ENCODE measurements at regions not wholly inside any gene's neighbourhood (a gene's known extent, or its start where the extent isn't known, plus 50 kb on each side); places are given as distances from the start of the nearest gene placed in this dataset.

- no peaks in the 10 kb centered on the region for H3K36me3 ChIP-seq (ENCODE audit: control insufficient read depth in 2 of 2, extremely low read depth in 1 of 2, insufficient read depth in 2 of 2, low read length in 2 of 2)
- H3K27ac ChIP-seq (ENCODE audit: control insufficient read depth, insufficient read depth, low read length): no peak overlapping the region
- no peak for TF ChIP-seq EZH2 (IDR thresholded peaks at IDR 0.05; ENCODE audit: low read length)
- H3K9me3 ChIP-seq (ENCODE audit: control insufficient read depth, low read depth, low read length): no peaks in the 10 kb centered on the region
- H3K9me1 ChIP-seq (ENCODE audit: control insufficient read depth, extremely low read depth, insufficient read depth, low read length): no peaks in the 10 kb centered on the region
- H3K4me2 ChIP-seq (ENCODE audit: control insufficient read depth, extremely low read depth, insufficient read depth, low read depth, low read length): no peak overlapping the region
- FAIRE-seq (no peak), DNase-seq (ENCODE audit: low read depth, low spot score) (no peak)
- dilution Hi-C loops (cut with MboI; ENCODE audit: extremely low pct_ligation_motif_present, low sequenced_read_pairs): no loop called here
- H3K9ac ChIP-seq (ENCODE audit: control insufficient read depth, extremely low read depth, insufficient read depth, low read length): no peak overlapping the region
- H3K79me2 ChIP-seq (ENCODE audit: control insufficient read depth, insufficient read depth, low read length): no peaks in the 10 kb centered on the region
- H3K4me3 ChIP-seq (ENCODE audit: control insufficient read depth in 2 of 3, extremely low read depth in 1 of 3, insufficient read depth in 2 of 3, low read depth in 1 of 3, low read length in 3 of 3): no peak overlapping the region
- H4K20me1 ChIP-seq (ENCODE audit: control insufficient read depth, extremely low read depth, insufficient read depth, low read length): no peaks in the 10 kb centered on the region
- no peaks in the 10 kb centered on the region for H3K4me1 ChIP-seq (ENCODE audit: control insufficient read depth, extremely low read depth, insufficient read depth, low read length)
- no peaks in the 10 kb centered on the region for H3K27me3 ChIP-seq (ENCODE audit: control insufficient read depth, extremely low read depth, insufficient read depth, low read length)
- no peak overlapping the region for H2AFZ ChIP-seq (ENCODE audit: control insufficient read depth, low read length)
Observed at GRCh38 chrX:95044331-95044730, 1370.3 kb downstream of the FAM133A start.

GRCh38 chrX:95055991-95056390 lies 1382.0 kb downstream of the FAM133A start:
- H3K27me3 ChIP-seq (ENCODE audit: control insufficient read depth, extremely low read depth, insufficient read depth, low read length): no peaks in the 10 kb centered on the region
- no peaks in the 10 kb centered on the region for H4K20me1 ChIP-seq (ENCODE audit: control insufficient read depth, extremely low read depth, insufficient read depth, low read length)
- no peak overlapping the region for H3K4me3 ChIP-seq (ENCODE audit: control insufficient read depth in 2 of 3, extremely low read depth in 1 of 3, insufficient read depth in 2 of 3, low read depth in 1 of 3, low read length in 3 of 3)
- H3K79me2 ChIP-seq (ENCODE audit: control insufficient read depth, insufficient read depth, low read length): no peaks in the 10 kb centered on the region
- H3K4me2 ChIP-seq (ENCODE audit: control insufficient read depth, extremely low read depth, insufficient read depth, low read depth, low read length): no peak overlapping the region
- no peak for FAIRE-seq
- TF ChIP-seq EZH2 (IDR thresholded peaks at IDR 0.05; ENCODE audit: low read length): no peak
- no peak for TF ChIP-seq CTCF (optimal IDR thresholded peaks at IDR 0.05 in 1 of 3, IDR thresholded peaks at IDR 0.05 in 1 of 3, conservative IDR thresholded peaks at IDR 0.05 in 1 of 3; ENCODE audit: extremely low read depth in 1 of 3, insufficient read depth in 2 of 3, low read length in 3 of 3)
- no peak overlapping the region for H2AFZ ChIP-seq (ENCODE audit: control insufficient read depth, low read length)
- H3K9ac ChIP-seq (ENCODE audit: control insufficient read depth, extremely low read depth, insufficient read depth, low read length): no peak overlapping the region
- no peaks in the 10 kb centered on the region for H3K4me1 ChIP-seq (ENCODE audit: control insufficient read depth, extremely low read depth, insufficient read depth, low read length)
- H3K9me1 ChIP-seq (ENCODE audit: control insufficient read depth, extremely low read depth, insufficient read depth, low read length): no peaks in the 10 kb centered on the region
- no peak for DNase-seq (ENCODE audit: low read depth, low spot score)
- no peak overlapping the region for H3K27ac ChIP-seq (ENCODE audit: control insufficient read depth, insufficient read depth, low read length)
- no peaks in the 10 kb centered on the region for H3K9me3 ChIP-seq (ENCODE audit: control insufficient read depth, low read depth, low read length)
- no peaks in the 10 kb centered on the region for H3K36me3 ChIP-seq (ENCODE audit: control insufficient read depth in 2 of 2, extremely low read depth in 1 of 2, insufficient read depth in 2 of 2, low read length in 2 of 2)
- dilution Hi-C loops (cut with MboI; ENCODE audit: extremely low pct_ligation_motif_present, low sequenced_read_pairs): no loop called here

- TF ChIP-seq CTCF (optimal IDR thresholded peaks at IDR 0.05 in 1 of 3, IDR thresholded peaks at IDR 0.05 in 1 of 3, conservative IDR thresholded peaks at IDR 0.05 in 1 of 3; ENCODE audit: extremely low read depth in 1 of 3, insufficient read depth in 2 of 3, low read length in 3 of 3) (peak in 1 of 3 experiments; percentile 13), EZH2 (IDR thresholded peaks at IDR 0.05; ENCODE audit: low read length) (no peak)
- Histone ChIP-seq H3K79me2 (ENCODE audit: control insufficient read depth, insufficient read depth, low read length) (no peaks in the 10 kb centered on the region), H3K27ac (ENCODE audit: control insufficient read depth, insufficient read depth, low read length) (no peak overlapping the region), H3K9ac (ENCODE audit: control insufficient read depth, extremely low read depth, insufficient read depth, low read length) (no peak overlapping the region), H2AFZ (ENCODE audit: control insufficient read depth, low read length) (no peak overlapping the region), H3K4me3 (ENCODE audit: control insufficient read depth in 2 of 3, extremely low read depth in 1 of 3, insufficient read depth in 2 of 3, low read depth in 1 of 3, low read length in 3 of 3) (no peak overlapping the region), H3K36me3 (ENCODE audit: control insufficient read depth in 2 of 2, extremely low read depth in 1 of 2, insufficient read depth in 2 of 2, low read length in 2 of 2) (no peaks in the 10 kb centered on the region), H3K27me3 (ENCODE audit: control insufficient read depth, extremely low read depth, insufficient read depth, low read length) (no peaks in the 10 kb centered on the region), H3K9me1 (ENCODE audit: control insufficient read depth, extremely low read depth, insufficient read depth, low read length) (no peaks in the 10 kb centered on the region), H3K9me3 (ENCODE audit: control insufficient read depth, low read depth, low read length) (no peaks in the 10 kb centered on the region), H3K4me2 (ENCODE audit: control insufficient read depth, extremely low read depth, insufficient read depth, low read depth, low read length) (no peak overlapping the region), H3K4me1 (ENCODE audit: control insufficient read depth, extremely low read depth, insufficient read depth, low read length) (no peaks in the 10 kb centered on the region), H4K20me1 (ENCODE audit: control insufficient read depth, extremely low read depth, insufficient read depth, low read length) (no peaks in the 10 kb centered on the region)
- dilution Hi-C loops (cut with MboI; ENCODE audit: extremely low pct_ligation_motif_present, low sequenced_read_pairs): no loop called here
- DNase-seq (ENCODE audit: low read depth, low spot score) (no peak), FAIRE-seq (no peak)
Observed at GRCh38 chrX:95056901-95057300, 1382.9 kb downstream of the FAM133A start.

All from keratinocyte (primary cell).